ENCODE measurements at regions not wholly inside any gene's neighbourhood (a gene's known extent, or its start where the extent isn't known, plus 50 kb on each side); places are given as distances from the start of the nearest gene placed in this dataset.

GRCh38 chr1:222465211-222466041 lies 82.5 kb downstream of the HHIPL2 start (continued):
- TF ChIP-seq TCF12 (IDR thresholded peaks at IDR 0.05; ENCODE audit: low read depth, low read length) (no peak), MAFK (IDR thresholded peaks at IDR 0.05; ENCODE audit: low read depth, low read length) (no peak), TEAD4 (IDR thresholded peaks at IDR 0.05; ENCODE audit: low read depth, low read length) (no peak; the same call in 1 of the 2 replicates), EZH2 (IDR thresholded peaks at IDR 0.05; ENCODE audit: low read depth, low read length, severe bottlenecking) (no peak), SRF (IDR thresholded peaks at IDR 0.05; ENCODE audit: low read depth, low read length) (no peak)

Data from H1 (cell line).